ENCODE measurements at regions not wholly inside any gene's neighbourhood (a gene's known extent, or its start where the extent isn't known, plus 50 kb on each side); places are given as distances from the start of the nearest gene placed in this dataset.

DNA sequence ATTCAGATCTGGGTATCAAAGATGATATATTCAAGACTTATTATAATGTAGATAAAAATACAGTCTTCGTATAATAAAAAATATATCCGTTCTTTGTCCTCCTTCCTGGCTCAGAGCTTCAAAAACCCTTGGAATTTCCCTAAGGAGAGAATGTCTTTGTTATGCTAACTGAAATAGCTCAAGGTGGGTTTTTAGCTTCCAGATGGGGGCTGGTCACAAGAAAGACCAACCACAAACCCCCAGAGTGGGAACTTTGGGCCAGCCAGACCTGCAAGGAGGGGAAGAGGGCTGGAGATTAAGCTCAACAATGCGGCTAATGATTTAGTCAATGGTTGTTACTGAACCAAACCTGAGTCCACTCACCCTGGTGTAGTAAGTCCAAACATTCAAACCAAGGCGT lies 196.4 kb downstream of the SDHAF3 start:
- TF ChIP-seq POLR2A (IDR thresholded peaks at IDR 0.05), result no peak
- TF ChIP-seq, protein P1, sequence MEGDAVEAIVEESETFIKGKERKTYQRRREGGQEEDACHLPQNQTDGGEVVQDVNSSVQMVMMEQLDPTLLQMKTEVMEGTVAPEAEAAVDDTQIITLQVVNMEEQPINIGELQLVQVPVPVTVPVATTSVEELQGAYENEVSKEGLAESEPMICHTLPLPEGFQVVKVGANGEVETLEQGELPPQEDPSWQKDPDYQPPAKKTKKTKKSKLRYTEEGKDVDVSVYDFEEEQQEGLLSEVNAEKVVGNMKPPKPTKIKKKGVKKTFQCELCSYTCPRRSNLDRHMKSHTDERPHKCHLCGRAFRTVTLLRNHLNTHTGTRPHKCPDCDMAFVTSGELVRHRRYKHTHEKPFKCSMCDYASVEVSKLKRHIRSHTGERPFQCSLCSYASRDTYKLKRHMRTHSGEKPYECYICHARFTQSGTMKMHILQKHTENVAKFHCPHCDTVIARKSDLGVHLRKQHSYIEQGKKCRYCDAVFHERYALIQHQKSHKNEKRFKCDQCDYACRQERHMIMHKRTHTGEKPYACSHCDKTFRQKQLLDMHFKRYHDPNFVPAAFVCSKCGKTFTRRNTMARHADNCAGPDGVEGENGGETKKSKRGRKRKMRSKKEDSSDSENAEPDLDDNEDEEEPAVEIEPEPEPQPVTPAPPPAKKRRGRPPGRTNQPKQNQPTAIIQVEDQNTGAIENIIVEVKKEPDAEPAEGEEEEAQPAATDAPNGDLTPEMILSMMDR (IDR thresholded peaks at IDR 0.05), result no peak

All from adrenal gland (tissue), 5 donors.